ENCODE measurements at regions not wholly inside any gene's neighbourhood (a gene's known extent, or its start where the extent isn't known, plus 50 kb on each side); places are given as distances from the start of the nearest gene placed in this dataset.
"Not testable (repeated sequence)": the region's sequence is repeated elsewhere in the genome, so short reads cannot be mapped to it uniquely, and the experiment has no call there.

DNA sequence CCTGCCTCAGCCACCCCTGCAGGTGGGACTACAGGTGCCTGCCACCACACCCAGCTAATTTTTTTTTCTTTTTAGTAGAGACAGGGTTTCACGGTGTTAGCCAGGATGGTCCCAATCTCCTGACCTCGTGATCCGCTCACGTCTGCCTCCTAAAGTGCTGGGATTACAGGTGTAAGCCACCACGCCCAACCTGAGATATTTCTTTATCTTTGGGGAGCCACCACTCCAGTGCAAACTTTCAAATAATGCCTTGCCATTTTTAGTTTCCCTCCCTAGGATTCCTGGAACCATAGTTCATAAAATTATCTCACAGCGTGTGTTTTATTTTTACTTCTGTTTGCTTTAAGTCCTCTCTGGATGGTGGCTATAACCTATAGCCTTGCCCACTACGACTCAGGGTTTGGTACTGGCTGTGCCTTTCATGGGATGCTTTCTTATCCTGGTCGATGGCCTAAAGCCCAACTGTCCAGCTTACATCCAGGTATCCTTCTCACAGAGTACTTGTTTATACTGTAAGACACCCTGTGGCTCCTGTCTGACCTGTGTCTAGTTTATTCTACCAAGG is 374.7 kb upstream of the NPAP1 start:
- DNase-seq (ENCODE audit: low read depth in 2 of 3, low spot score in 2 of 3) = not testable (repeated sequence)

DNA sequence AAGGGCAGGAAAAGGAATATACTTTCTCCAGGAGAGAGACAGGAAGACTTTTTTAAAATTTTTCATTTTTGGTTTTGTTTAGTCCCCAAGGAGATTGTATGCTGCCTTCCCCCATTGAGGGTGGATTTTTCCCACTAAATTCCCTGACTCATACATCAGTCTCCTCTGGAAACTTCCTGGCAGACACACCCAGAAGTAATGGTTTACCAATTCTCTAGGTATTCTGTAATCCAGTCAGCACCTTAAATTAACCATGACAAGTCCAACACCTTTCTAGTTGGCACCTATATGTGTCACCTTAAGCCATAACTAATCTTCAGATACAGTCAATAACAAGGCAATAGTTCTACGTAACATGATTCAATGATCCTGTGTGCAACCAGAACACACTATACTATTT is 373.6 kb upstream of the NPAP1 start:
- not testable (repeated sequence) for DNase-seq (ENCODE audit: low read depth in 2 of 3, low spot score in 2 of 3)

DNA sequence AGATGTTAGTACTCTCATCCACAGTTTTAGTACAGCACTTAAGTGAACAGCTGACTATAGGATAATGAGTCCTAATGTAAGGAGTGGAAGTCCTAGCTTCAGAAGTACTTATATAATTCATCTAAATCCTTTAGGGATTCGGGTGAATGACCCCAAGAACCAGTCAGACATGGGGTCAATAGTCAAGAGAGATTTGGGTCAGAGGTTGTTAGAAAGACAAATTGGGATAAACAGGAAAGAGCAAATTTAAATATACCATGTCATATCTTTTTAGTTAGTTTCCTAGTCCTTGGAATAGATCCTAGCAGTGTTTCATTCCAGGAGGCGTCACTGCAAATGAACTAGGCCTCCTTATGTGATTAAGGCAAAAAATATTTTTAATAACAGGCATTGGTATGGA is 370.8 kb upstream of the NPAP1 start:
- DNase-seq (ENCODE audit: low read depth in 2 of 3, low spot score in 2 of 3) = not testable (repeated sequence)

DNA sequence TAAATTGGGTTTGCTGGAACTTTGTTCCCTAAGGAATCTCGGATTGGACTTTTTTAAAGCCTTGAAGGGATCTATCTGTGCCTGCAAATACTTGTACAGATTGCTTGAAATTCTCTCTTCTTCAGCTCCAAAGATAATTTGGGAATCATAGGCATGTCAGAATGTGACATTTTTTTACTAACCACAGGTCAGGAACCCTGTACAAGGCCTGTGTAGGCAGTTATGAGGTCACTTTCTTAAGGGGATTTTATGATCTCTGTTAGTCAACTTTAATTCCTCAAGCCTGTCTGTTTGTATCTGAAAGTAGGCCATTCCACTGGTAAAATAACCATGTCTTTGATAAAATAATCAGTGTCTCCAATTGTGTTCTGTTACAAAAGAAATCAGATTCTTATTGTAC is 369.9 kb upstream of the NPAP1 start:
- not testable (repeated sequence) for DNase-seq (ENCODE audit: low read depth in 2 of 3, low spot score in 2 of 3)

DNA sequence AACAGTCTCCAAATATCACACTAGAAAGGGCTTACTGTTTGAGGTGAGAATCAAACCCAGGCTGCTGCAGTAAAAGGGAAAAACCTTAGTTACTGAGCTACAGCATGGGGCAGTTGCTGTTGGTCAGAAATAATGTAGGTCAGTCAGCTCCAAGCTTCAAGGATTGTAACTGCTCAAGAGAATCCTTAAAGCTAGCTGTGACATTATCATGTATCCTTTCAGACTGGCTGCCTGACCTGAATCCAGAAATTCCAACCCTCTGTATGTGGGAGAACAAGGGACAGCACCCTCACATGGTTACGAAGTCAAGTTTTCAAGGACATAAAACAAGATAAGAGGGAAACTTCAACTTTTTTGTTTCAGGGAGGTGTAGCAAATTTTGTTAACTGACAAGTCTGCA is 365.9 kb upstream of the NPAP1 start:
- DNase-seq (ENCODE audit: low read depth in 2 of 3, low spot score in 2 of 3) = not testable (repeated sequence)

DNA sequence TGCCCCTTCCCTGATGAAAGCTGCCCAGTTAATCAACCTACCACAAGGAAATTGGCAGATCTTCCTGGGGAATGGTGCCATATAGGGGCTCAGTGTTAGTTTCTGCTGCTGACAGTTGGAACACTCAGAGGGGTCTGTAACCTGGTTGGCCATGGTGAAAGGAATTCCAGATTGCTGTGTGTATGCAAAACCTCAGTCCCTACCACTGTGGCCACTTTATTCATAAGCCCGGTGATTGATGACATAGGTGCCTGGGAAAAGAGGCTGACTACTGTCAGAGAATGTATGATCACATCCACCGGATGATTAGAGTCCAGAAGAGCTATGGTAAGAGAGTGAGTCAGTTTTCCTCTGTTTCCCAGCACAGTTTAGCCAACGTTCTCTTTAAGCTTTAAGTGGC is 363.9 kb upstream of the NPAP1 start:
- not testable (repeated sequence) for DNase-seq (ENCODE audit: low read depth in 2 of 3, low spot score in 2 of 3)

DNA sequence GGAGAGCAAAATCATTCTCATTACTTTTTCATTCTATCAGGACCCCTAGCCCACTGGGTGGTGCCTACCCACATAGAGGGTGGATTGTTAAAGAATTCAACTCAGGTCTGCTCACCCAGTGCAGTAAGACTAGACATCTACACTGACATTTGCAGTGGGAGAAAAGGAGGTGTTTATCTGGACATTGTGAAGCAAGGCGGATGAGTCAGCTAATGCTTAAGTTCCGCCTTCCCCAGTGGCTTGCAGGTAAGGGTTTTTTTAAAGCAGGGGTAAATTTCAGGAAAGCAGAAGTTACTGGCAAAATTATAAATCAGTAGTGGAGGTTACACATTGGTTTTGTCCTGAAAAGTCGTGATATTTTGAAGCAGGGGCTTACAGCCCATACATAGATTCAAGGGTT is 359.2 kb upstream of the NPAP1 start:
- DNase-seq (ENCODE audit: low read depth in 2 of 3, low spot score in 2 of 3) = not testable (repeated sequence)

DNA sequence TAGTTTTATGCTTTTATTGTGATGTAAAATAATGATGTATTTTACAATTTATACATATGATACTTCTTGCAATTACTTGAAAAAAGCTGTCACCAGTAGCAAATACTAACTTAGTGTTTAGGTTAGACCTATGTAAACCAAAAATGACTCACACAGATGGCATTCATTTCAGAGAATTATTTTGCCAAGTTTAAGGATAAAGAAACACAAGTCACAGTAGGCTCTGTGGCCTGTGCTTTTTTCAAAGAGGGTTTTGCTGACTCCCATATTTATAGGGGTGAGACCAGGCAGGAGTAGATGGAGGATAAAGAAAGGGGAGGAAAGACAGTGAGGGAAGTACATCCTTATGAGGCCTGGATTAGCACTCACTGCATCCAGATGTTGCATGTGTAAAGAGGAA is 356.6 kb upstream of the NPAP1 start:
- DNase-seq (ENCODE audit: low read depth in 2 of 3, low spot score in 2 of 3) = no peak

DNA sequence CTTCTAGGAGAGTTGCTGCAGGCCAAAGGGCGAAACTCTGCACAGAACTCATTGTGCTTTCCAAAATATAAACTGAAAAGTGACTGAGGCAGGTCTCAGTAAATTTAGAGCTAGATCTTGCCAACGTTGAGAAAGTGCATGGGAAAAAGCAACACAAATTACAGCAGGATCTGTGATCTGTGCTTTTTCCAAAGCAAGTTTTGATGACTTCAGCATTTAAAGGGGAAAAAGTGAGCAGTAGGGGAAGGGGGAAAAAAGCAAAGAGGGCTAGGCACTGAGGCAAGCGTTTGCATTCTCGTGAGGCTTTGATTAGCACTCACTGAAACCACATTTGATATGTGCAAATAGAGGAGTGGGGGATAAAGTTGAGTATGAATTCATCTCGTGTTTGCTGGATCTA is 351.5 kb upstream of the NPAP1 start:
- DNase-seq (ENCODE audit: low read depth in 2 of 3, low spot score in 2 of 3) = not testable (repeated sequence)

DNA sequence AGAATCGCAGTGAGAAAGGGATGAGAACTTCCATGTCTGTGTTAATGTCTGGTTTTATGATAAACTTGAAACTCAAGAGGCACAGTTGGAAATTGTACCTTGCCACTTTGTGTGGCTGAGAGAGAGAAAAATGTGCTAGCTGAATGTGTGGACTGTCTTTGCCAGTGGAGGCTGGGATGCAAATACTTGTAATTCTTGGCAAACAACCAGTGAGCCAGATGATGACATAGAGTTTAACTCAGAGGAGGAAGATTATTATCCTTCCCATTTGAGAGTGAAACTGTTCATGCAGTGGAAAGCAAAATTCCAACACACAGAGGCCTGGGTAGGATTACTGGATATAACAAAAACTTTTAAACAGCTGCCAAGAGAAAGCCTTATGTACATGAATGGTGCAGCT is 349.1 kb upstream of the NPAP1 start:
- DNase-seq (ENCODE audit: low read depth in 2 of 3, low spot score in 2 of 3) = not testable (repeated sequence)

DNA sequence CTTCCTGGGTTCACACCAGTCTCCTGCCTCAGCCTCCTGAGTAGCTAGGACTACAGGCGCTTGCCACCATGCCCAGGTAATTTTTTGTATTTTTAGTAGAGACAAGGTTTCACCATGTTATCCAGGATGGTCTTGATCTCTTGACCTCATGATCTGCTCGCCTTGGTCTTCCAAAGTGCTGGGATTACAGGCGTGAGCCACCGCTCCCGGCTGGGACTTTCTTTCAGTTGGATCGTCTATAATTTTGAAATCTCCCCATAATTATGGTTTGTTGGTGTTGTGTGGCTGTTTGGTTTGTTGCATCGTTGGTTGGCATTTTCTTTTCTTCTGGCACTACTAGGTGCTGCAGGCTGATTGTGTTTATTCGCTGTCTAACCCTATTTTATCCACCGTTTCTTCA is 343.6 kb upstream of the NPAP1 start:
- not testable (repeated sequence) for DNase-seq (ENCODE audit: low read depth in 2 of 3, low spot score in 2 of 3)

DNA sequence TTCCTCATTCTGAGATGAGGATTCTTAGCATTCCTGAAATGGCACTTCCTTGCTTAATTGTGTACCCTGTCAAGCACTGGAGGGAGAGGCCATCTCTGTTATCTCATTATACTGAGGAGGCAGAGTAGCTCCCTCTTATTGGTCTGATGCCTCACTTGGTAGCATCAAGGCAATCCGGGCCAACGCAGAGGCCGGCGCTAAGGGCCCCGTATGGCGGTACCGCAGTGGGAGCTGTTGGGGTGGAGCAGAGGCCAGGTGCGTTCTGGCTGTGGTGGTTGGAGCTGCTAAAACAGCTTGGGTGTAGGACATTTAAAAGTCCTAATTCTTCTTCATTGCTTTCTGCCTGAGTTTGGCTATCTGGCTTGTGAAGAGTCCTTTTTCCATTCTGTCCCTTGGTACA is 333.7 kb upstream of the NPAP1 start:
- DNase-seq (ENCODE audit: low read depth in 2 of 3, low spot score in 2 of 3) = not testable (repeated sequence)

DNA sequence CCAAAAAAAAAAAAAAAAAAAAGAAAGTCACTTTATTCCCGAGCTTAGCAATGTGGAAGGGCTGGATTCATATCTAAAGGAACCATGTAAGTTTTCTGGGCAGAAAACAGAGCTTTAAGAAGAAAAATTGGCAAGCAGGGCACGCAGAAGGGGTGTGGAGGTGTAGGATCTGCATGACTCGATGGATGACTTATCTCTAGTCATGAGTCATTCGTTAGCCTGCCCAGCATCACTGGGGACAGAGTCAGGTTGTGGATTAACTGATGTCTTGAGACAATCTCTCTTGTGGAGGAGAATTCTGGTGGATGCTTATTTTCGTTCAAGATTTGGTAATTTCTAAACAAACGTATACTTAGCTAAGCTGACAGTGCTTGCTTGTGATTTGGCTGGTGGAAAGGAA is 322.8 kb upstream of the NPAP1 start:
- not testable (repeated sequence) for DNase-seq (ENCODE audit: low read depth in 2 of 3, low spot score in 2 of 3)

DNA sequence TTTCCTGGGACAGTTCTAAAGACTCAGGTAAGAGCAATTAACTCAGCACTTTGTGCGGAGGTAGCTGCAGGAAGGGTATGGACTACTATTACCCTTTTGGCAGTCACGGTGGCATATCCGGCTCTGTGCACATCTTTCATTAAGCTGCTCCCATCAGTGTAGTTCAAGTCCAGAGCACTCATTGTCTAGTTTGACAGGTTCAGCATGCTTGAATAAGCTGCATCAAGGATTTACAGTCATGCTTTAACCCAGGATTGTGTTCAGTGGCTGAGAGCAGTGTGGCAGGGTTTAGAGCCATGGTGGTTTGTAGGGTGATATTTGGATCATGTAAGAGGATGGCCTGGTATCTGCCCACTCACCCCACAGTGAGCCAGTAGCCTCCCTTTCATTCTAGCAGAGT is 294.5 kb upstream of the NPAP1 start:
- not testable (repeated sequence) for DNase-seq (ENCODE audit: low read depth in 2 of 3, low spot score in 2 of 3)

DNA sequence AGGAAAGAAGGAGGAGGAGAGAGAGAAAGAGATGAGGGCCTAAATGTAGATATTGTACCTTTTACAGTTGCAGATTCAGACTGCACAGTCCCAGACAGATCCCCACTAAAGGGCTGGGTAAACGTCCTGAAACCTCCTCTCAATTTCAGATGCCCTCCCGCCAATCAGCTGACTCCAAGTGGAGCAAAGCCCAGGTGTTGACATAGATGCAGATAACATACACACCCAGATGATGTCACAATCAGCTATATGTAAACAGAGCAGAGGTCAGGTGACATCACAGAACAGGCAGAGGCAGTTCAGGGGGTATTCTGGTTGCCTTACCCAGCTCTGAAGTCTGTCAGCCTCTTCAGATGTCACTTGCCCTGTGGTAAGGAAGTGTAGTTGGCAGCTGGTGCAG is 290.3 kb upstream of the NPAP1 start:
- DNase-seq (ENCODE audit: low read depth in 2 of 3, low spot score in 2 of 3) = not testable (repeated sequence)

DNA sequence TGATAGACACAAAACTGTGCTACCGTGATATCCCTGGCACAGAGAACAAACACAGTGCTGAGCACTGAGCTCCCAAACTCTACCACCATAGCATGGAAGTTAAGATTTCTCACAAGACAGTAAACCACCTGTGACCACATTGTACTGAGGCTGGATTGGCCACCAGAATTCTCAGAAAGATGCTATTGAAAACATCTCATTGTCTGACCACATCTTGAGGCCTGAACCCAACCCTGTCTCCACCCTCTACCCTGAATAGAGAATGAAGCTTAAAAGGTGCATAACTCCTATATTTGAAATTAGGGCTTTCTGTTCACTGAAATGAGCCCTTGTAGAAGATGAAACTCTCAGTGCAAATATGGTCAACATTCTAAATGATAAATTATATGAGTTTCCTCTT is 281.3 kb upstream of the NPAP1 start:
- no peak for DNase-seq (ENCODE audit: low read depth in 2 of 3, low spot score in 2 of 3)

DNA sequence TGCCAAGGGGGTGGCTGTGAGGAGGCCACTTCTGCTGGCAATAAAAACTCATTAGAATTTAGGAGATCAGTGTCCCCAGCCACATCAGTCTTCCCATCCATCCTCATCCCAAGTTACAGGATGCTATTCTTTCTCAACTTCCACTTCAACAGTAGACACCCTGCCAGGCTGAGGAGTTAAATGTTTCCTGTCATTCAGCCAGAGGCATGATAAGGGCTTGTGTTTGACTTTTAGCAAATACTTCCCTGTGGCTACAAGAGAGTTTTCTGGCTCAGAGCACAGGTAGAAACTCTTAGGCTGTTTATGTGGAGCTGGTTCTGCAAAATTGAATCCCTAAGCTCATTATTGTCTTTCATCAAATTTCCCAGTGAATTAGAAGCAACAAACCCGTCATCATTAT is 262.9 kb upstream of the NPAP1 start:
- DNase-seq (ENCODE audit: low read depth in 2 of 3, low spot score in 2 of 3) = not testable (repeated sequence)

DNA sequence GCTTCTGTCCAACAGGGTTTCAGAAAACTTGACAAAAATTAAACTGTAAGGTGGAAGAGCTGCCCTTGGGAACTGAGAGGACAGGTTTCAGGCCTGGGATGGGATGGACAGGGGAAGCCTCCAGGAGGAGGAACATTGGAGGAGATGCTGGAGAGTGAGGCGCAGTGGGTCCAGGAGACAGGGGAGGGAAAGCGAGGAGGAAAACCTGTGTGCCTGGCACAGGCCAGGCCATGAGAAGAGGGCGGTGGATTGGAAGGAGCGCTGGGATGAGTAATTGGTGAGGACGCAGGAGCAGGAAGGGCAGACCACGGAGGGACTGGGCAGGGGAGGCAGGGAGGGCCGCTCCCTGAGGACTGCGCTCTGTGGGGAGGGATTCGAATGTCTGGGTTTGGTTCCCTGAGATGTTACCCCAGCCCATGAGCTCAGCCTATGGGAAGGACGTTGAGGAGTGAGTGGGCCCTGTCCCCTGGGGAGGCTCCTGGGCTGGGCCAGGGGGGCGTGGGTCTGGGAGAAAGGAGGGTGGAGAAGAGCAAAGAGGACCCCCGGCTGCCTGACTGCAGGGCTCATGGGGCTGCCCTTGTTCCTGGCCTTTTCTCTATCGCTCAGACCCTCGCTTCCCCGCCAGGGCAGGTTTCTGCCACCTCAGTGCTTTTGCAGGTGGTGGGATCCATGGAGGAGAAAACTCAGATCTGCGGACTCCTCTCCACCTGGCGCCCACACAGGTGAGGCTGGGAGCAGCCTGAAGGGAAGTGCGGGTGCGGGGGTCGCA is 249.1 kb upstream of the NPAP1 start:
- not testable (repeated sequence) for DNase-seq (ENCODE audit: low read depth in 2 of 3, low spot score in 2 of 3)

DNA sequence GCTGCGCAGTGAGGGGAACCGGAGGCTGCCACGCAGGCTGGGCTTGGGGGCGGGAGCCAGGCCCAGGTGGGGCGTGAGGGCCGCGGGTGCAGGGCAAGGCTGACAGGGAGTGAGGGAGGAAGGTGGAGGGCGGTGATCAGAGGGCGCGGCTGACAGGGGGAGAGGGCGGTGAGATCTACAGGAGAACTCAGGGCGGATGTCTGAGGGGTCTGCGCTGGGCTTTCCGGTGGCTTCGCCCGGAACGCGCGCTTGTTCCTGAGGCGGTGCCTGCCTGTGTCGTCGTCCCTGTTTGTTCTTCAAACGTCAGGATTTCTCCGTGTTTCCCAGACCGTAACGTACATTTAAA is 248.5 kb upstream of the NPAP1 start:
- not testable (repeated sequence) for DNase-seq (ENCODE audit: low read depth in 2 of 3, low spot score in 2 of 3)

DNA sequence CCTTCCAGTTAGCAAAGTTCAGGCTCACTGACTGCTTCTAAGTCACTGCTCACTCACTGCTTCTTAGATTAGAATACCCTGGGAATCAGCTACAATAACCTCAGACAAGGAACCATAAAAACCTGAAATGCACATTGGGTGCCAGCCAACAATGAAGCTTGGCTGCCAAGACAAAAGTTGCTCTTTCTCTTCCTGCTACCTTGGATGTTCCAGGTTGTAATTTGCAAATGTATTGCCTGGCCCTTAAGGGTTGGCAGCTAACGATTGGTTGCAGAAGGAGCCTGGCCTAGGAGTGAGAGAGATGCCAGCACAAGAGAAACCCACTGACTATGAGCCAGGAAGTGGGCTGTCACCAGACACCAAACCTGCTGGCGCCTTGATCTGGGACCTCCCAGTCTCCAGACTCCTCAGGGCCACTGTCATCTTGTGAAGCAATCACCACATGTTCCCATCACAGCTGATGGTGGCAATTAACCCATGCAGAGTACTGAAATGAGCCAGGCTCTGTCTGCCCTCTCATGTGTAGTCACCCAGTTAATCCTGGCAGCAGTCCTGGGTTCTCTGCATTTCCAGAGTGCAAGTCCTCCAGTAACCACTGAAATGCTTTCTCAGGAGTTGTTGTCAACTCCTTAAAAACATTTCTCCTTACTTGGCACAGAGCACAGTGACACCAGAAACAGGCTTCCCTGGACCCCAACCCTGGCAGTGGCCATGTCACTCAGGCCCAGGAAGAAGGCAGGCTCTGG is 240.3 kb upstream of the NPAP1 start:
- DNase-seq (ENCODE audit: low read depth in 2 of 3, low spot score in 2 of 3) = not testable (repeated sequence)

DNA sequence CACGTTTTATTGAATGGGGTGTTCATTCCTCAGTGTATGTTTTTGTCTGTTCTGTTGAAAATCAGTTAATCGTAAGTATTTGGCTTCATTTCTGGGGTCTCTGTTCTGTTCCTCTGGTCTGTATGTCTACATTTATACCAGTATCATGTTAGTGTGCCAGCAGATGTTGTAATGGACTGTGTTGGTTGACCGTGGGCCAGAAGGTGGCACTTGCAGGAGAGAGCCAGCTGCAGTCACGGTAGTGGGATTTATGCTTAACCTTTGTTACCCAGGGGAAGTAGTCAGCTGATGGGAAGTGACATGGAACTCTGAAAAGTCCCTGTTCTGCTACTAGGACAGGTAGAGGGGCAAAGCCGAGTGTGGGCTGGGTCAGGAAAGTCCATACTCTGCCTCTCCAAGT is 238.3 kb upstream of the NPAP1 start:
- not testable (repeated sequence) for DNase-seq (ENCODE audit: low read depth in 2 of 3, low spot score in 2 of 3)

DNA sequence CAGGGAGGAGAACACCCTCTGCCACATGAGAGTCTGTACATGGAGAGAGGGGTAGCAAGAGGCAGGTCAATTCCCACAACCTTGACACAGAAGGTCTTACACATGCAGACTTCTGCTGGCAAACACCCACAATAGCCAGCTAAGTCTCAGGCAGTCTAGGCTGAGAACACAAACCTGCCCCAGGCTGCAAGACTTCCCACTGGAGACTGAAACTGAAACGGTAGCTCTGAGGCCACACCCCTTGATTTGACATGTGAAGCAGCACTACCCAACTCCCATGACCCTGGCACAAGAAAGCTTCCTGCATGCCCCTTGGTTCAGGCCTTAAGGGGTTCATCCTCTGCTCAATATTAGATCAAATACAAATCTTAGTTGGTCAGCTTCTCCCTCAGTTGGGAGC is 237.8 kb upstream of the NPAP1 start:
- DNase-seq (ENCODE audit: low read depth in 2 of 3, low spot score in 2 of 3) = not testable (repeated sequence)

Data from hematopoietic multipotent progenitor cell (in vitro differentiated cells).